A172 (cell line): ENCODE measurements at regions not wholly inside any gene's neighbourhood (a gene's known extent, or its start where the extent isn't known, plus 50 kb on each side); places are given as distances from the start of the nearest gene placed in this dataset.

ENCODE experiments used
- DNase-seq: peaks from one replicate; pipeline ENCODE4 v3.0.0-alpha.2; 2015; ENCODE audit warnings: low spot score

DNA sequence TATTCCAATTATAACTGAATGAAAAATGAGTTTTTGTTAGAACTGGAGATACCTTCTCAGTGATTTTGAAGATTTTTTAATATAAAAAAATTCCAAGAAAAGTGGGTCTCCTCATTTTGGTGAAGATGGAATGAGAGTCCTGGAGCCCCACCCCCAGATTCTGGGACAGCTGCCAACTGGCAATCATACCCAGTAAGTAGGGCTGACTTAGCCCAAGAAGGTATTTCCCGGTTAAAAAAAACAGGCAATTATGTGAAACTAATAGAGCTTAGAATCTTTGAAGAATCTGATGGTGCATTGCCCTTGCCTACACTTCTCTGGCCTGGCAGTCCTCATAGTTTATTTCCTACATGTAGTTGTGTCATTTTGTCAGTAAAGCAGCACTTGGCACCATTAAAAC lies 52.8 kb upstream of the VWDE start:
- DNase-seq: peak; percentile 12

DNA sequence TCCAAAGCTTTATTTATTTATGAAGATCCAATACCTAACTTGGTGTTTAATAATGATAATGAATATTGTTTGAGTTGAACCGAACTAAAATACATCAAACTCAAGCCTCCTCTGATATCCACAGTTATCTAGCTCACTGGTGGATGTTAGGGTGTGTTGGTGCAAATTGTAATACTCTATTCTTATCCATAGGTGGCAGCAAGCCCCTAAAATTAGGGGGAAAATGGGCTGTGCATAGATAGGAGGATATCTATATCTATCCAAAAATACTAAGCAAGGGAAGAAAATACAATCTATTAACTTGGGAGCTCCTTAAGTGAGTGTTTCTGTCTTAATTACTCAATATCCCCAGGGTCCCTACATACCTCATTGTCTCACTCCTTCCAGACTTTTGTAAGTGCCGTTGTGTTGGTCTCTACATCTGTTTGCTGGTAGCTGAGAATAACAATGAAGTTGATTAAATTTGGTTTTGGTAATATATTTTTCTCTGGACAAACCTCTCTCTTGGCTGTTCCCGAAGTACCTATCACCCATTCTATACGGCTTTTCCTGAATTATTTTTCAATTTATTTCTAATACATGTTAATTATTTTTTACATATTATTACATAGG lies 55.0 kb upstream of the VWDE start:
- peak; percentile 48 for DNase-seq

DNA sequence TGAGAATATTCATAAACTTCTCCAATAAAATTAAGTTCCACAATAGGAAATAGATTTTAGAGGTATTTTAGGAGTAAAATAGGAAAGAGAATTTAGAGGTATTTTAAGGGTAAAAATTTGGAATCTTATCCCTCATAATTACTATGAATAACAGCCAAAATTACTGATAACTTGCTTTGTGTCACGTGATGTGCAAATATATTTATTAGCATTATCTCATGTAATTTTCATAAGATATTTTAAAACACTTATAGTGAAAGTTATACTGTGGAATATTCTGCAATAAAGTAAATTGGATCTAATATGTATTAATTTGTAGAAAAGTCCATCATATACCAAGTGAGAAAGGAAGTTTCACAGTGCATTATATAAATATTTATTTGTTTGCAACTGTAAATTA lies 64.2 kb upstream of the VWDE start:
- DNase-seq: no peak

DNA sequence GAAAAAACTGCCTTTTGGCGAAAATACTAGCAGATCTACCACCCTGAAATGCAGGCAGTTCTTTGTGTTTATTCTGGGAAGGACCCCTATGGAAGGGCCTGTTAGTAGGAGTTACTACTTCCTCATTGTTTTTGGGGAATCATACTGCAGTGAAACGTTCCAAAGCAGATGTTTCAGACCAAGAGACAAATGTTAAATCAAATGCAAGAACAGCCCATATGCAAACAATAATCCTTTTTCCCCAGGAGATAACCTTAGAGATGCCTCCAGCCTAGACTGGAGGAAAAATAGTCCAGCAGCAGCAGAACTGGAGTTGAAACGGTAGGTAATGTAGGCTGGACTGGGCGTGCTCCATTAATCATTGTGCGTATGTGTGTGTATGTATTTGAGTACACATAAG lies 65.9 kb upstream of the VWDE start:
- no peak for DNase-seq

DNA sequence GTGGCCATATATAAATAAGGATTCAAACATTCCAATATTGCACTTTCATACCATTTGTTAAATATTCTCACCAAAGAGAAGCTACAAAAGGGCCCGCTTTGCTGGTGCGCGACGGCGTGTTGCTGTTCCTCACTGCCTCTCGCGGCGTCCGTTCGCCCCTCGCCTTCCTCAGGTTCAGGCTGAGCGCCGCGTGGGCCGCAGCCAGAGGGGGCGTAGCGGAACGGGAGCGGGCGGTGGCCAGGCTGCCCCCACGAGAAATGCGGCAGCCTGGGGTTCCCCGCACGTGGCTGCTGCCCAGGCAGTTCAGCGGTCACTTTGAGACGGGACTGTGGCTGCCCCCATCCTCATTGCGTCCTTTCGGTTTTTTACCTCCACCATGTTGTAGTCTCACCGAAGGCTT lies 67.3 kb upstream of the VWDE start:
- no peak for DNase-seq

DNA sequence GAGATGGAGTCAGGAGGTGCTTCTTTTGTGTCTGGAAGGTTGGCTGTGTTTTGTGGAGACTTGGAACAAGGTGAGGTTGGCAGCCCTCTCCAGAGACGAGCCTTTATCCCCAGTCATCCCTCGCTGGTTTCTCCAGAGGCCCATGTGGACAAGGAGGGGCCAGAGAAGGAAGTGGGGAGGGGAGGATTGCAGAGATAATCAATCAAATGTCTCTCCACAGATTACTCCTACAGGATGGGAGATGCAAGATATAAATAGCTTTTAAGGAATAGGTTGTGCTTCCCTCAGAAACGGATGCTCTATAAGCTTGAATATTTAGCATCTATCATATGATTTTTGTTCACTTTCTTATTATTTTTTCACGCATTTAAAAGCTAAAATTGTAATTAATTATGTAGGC lies 70.4 kb upstream of the VWDE start:
- no peak for DNase-seq

DNA sequence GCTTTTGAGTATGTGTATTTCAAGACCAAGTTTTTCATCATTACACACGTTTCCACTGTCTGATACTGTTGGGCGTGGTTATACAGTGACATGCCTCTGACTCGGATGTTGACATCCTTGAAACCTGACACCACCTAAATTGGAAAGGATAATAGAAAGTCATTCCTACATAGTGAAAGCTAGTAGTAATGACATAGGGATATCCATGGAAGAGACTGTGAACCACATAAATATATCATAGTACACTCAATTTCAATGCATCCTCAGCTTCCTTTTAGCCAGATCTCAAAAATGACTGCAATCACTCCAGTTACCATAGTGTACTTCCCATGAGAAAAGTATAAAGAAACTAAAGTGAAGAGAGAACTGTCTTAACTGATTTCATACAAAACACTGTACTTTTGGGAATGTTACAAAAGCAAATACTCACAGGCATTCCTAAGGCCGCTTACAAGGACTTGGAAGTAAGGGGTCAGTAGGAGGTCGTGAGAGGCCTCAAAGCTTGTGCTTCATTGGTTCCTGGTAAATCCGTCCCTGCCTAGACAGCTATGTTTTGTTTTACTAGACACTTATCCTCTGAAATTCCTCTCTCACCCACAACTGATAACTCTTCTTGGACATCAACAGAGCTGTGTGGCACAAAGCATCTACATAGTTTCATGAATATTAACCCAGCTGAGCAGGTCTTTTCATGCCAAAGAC lies 71.8 kb upstream of the VWDE start:
- DNase-seq: peak; percentile 73

DNA sequence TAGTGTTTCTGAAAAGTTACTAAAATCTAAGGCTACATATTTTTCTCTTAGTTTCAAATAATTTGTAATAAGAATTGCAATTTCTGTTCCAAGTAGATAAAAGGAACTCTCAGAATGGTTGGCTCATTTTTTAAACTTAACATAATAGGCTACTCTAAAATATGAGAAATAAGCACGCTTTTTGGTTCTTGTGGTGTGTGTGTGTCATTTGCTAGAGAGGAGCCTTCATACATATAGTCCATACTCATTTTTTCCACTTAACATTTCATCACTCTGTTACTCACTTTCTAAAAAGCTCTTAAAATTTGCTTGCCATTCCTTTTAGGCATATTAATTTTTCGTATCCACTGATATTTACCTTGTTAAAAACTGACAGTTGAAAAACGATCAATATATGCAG lies 74.0 kb upstream of the VWDE start:
- no peak for DNase-seq

DNA sequence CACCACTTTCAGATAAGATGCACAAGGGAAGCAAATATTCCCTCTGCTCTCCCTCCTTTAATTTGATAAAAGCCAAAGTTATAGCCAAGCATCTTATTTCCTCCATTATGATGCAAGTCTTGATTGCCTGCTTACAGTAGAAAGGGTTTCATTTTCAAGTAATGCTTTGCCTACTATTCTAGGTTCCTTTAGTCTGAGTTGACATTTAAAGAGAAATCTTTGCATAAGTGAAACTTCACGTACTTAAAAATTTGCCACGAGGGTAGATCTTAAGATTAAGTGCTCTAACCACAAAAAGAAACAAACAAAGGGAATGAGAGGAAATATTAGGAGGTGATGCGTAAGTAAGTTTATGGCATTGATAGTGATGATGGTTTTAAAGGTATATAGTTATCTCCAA lies 78.1 kb upstream of the VWDE start:
- DNase-seq: no peak

DNA sequence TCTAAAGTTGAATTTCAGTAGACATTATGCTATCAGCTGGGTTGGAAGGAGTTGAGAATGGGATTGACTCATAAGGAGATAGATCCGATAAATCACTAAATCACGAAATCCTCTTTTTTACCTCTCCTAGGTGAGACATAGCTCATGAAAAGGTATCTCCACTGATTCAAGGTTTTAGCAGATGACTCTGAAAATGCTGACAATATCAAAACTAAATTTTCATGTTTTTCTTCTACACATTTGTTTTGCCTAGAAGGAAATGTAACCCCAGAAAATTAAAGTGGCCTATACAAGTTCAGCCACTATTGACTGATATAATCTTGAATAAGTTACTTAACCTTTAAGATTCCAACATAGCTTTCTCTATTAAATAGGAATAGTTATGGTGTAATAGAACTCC lies 82.2 kb upstream of the VWDE start:
- no peak for DNase-seq

DNA sequence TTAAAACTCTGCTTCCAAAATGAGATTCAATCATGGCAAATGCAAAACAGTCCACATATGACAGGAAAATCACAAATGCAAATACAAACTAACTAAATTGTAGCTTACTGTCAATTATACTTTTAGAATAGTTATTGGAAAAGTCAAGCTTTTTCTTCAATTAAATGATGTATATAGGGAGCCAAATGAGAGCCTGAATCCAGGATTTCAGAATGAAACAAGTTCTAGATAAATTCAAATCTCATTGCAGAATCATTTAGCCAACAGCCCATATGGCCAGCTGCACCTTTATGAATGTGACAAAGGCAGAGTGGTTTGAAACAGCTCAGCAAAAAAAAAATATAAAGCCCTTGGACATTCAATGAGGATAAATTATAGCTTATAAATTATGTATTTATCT lies 82.2 kb upstream of the SCIN start:
- DNase-seq: no peak

DNA sequence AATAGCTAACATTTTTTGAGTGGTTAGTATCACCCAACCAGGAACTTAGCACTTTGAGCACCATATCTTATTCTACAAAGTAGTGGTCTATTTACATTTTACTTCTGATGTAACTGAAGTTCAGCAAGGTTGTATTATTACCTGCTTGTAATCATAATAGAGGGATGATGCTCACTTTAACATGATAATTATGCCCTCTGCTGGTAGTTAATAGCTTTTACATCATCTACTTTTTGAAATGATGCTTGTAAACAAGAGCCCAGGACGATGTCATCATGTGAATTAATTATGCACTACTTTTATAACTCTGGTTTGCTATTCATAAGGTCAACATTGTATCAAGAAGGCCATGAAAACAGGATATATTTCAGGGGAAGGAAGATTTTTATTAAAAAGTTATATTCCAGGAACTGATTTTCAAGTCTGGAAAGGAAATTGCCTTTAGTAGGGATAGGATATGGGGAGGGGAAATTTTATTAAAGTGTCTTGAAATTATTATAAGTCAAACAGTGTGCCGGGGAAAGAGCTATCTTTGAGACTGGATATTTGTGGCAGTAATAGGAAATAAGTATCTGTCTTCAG lies 80.3 kb upstream of the SCIN start:
- DNase-seq: peak; percentile 40

DNA sequence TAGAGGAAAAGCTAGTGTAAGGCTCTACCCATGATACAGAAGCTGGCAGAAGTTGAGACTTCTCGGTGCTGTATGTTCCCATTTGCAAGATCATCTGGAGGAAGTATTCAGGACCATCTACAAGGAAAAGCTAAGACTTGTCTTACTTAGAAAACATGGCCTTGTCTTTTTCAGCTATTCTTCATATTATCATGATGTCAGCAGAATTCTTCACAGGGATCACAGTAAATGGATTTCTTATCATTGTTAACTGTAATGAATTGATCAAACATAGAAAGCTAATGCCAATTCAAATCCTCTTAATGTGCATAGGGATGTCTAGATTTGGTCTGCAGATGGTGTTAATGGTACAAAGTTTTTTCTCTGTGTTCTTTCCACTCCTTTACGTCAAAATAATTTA lies 79.6 kb upstream of the SCIN start:
- DNase-seq: no peak

DNA sequence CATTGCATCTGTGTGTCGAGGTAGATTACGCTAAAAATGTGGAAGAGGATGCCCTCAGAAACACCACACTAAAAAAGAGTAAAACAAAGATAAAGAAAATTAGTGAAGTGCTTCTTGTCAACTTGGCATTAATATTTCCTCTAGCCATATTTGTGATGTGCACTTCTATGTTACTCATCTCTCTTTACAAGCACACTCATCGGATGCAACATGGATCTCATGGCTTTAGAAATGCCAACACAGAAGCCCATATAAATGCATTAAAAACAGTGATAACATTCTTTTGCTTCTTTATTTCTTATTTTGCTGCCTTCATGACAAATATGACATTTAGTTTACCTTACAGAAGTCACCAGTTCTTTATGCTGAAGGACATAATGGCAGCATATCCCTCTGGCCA lies 79.0 kb upstream of the SCIN start:
- DNase-seq: no peak

DNA sequence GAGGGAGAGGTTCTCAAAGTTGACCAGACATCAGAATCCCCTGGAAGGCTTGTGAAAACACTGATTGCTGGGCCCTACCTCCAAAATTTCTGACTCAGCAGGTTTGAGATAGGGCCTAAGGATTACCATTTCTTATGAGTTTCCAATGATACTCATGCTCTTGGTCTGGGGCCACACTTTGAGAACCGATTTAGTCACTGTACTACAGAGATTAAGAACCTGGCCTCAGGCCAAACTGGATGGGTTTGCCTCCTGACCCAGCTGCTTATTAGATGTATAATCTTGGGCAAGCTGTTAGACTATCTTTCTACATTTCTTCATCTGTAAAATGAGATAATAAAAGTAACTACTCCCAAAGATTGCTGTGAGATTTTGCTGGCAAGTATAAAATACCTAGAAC lies 77.1 kb upstream of the SCIN start:
- DNase-seq: peak; percentile 29

DNA sequence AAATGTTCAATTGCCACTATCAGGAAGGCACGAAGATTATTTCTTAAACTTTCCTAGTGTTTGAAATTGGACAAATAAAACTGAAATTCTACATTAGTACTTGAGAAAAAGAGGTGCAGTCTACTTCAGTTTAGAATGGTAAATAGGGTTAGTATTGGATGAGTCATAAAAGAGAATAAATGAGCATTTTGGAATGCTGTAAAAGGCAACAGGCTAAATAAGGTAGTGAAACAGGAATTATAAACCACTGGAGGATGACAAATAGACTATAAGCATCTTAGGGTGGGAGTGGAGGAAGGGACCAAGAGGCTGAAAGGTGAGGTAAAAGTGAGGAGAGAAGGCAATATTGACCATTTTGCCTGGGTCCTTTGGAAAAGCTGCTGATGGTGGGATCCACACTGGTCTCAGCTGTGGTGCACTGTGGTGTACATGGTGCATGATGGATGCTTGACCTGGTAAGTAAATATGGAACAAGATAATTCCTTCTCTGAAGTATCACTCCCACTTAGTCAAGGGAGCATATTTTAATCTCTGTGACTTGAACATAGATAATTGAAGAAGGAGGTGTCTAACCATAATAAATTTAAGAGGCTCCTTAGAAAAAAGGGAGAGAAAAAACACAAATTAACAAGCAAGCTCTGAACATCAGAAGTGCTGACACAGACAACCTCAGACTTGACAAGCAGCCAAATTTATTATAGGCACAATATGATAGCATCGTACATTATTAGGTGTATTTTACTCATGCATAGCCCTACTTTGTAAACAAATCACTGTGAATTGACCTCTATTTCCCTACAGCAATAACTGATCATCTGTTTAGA lies 76.4 kb upstream of the SCIN start:
- DNase-seq: peak; percentile 27

DNA sequence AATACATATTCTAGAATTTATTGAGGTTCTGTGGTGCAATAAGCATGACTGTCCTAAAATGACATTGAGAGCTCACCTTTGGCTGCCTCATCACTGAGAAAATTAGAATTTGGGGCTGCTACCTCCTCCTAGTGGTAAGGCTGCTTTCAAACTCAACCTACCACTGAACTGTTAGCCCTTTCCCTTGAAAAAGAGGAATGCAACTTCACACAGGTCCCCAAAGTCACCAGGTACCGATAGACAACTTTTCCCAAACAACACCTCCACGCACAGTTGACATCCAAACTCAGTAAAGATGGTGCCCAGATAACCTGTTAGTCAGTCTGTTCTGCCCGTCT lies 75.9 kb upstream of the SCIN start:
- no peak for DNase-seq

DNA sequence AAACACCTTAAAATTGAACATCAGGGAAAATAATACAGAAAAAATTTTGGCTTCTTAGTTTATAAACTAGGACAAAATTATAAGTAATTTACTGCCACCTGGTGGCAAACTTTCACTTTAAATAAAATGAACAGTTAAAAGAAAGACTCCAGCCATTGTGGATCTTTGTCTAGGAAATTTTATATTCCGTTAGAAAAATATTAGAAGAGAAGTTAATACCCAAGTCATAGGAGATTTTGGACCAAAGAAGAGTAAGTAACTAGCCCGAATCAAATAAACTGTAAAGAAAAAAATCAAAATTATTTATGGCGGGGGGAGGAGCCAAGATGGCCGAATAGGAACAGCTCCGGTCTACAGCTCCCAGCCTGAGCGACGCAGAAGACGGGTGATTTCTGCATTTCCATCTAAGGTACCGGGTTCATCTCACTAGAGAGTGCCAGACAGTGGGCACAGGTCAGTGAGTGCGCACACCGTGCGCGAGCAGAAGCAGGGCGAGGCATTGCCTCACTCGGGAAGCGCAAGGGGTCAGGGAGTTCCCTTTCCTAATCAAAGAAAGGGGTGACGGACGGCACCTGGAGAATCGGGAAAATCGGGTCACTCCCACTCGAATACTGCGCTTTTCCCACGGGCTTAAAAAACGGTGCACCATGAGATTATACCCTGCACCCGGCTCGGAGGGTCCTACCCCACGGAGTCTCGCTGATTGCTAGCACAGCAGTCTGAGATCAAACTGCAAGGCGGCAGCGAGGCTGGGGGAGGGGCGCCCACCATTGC lies 73.4 kb upstream of the SCIN start:
- DNase-seq: peak; percentile 66

DNA sequence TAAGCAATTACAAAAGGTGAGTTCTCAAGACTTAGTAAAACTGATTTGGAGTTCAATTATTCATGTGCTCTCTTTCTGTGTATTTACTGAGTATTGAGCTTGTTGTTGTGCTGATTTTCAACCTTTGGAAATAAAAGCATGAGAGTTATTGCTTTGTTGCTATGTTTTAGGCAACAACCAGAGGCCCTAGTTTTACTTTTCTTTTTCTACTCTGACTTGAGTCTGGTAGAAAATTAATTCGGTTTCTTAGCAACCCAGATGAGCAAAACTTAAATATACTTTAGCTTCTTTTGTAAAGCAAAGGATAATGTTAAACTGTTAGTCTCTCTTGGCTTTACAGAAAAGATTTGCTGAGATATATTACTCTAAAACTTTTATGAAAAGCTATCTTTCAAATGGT lies 66.4 kb upstream of the SCIN start:
- no peak for DNase-seq

DNA sequence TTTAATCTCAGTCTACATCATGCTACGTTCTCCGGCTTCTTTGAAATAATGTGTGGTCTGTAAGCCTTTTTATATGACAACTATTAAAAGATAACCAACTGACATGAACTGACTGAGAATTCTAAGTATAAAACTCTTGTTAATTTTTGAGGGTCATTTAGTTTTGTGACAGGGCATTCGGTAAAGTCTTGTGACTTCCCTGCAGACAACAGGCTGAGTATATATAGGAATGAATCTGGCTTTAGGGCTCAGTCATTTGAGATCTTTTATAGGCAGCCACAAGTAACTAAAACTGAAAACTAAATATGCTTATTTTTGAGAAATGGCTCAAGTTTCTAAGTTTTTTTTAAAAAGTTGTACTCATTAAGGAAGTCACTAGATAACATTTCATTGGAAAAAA lies 62.5 kb upstream of the SCIN start:
- no peak for DNase-seq

DNA sequence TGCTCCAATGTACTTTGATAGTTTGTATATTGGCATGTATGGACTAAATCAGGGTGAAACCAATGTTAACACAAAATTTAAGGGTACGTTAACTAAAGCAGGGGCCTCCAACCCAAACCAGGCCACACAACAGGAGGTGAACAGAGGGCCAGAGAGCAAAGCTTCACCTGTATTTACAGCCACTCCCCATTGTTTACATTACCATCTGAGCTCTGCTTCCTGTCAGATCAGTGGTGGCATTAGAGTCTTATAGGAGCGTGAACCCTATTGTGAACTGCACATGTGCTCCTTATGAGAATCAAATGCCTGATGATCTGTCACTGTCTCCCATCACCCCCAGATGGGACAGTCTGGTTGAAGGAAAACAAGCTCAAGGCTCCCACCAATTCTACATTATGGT lies 62.0 kb upstream of the SCIN start:
- DNase-seq: no peak

DNA sequence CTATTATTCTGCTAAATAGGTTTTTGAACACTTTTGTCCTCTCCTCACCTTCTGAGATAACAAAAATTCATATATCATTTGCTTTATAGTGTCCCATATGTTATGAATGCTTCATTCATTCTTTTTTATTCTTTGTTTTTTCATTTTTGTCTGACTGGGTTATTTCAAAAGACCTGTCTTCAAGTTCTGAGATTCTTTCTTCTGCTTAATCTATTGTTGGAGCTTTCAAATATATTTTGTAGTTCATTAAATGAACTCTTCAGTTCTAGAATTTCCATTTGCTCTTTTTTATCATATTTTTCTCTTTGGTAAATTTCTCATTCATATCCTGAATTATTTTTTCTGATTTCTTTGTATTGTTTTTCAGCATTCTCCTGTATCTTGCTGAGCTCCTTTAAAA lies 53.1 kb upstream of the SCIN start:
- DNase-seq: no peak
